Heart left ventricle (tissue), 16 donors: ENCODE measurements at regions not wholly inside any gene's neighbourhood (a gene's known extent, or its start where the extent isn't known, plus 50 kb on each side); places are given as distances from the start of the nearest gene placed in this dataset.

ENCODE experiments used
- ATAC-seq, 4 donors: fragments of 200-7000 bp; cut with Tn5 transposase; one replicate each; pipeline ENCODE4 v1.9.1; 2020 to 2022; ENCODE audit warnings: moderate library complexity in 4 of 4, mild to moderate bottlenecking in 3 of 4, moderate number of reproducible peaks in 1 of 4
- DNase-seq, 5 donors: peaks; one replicate each; pipeline ENCODE4 v3.0.0-alpha.2; 2020
- H3K27ac ChIP-seq, 12 donors: fragments of 200-600 bp; sonication (generic) in 4 of 12; one replicate each; pipeline versions ENCODE4 v1.5.0 to v1.8.0; 2016 to 2022; ENCODE audit warnings: mild to moderate bottlenecking in 2 of 12
- H3K27me3 ChIP-seq, 9 donors: fragments of 200-600 bp; sonication (generic) in 2 of 9; one replicate each; pipeline versions ENCODE4 v1.5.1 to v1.8.0; 2016 to 2022; ENCODE audit warnings: mild to moderate bottlenecking in 3 of 9
- H3K36me3 ChIP-seq, 9 donors: fragments of 200-600 bp; sonication (generic) in 2 of 9; one replicate each; pipeline versions ENCODE4 v1.5.0 to v1.8.0; 2018 to 2022; ENCODE audit warnings: mild to moderate bottlenecking in 2 of 9
- H3K4me1 ChIP-seq, 12 donors: fragments of 200-600 bp; sonication (generic) in 4 of 12; one replicate each; pipeline versions ENCODE4 v1.5.0 to v1.8.0; 2016 to 2022; ENCODE audit warnings: mild to moderate bottlenecking in 3 of 12
- H3K4me3 ChIP-seq, 12 donors: fragments of 200-600 bp; sonication (generic) in 4 of 12; one replicate each; pipeline versions ENCODE4 v1.5.0 to v1.8.0; 2017 to 2022; ENCODE audit warnings: mild to moderate bottlenecking in 9 of 12, moderate library complexity in 4 of 12
- H3K9me3 ChIP-seq, 12 donors: fragments of 200-600 bp; sonication (generic) in 4 of 12; one replicate each; pipeline versions ENCODE4 v1.5.0 to v1.8.0; 2016 to 2022; ENCODE audit warnings: mild to moderate bottlenecking in 1 of 12
- CTCF ChIP-seq, 12 donors: fragments of 200-600 bp; sonication (generic) in 4 of 12; IDR thresholded peaks; one replicate each; pipeline versions ENCODE4 v1.5.0 to v1.8.0; 2018 to 2022; ENCODE audit warnings: antibody characterized with exemption in 12 of 12, mild to moderate bottlenecking in 5 of 12
- POLR2A ChIP-seq, 2 donors: fragments of 450-650 bp; IDR thresholded peaks; one replicate each; pipeline ENCODE4 v1.6.1; 2017; ENCODE audit warnings: antibody characterized with exemption in 2 of 2, mild to moderate bottlenecking in 2 of 2, moderate library complexity in 2 of 2
- WGBS, 4 donors: extraction: QIAGEN DNeasy Blood & Tissue Kit in 2 of 4; methylation state at CpG; one replicate each; pipeline versions ENCODE4 v1.1.5 to v1.1.7; 2013 to 2018; 5-methylcytosine and 5-hydroxymethylcytosine counted together
- intact Hi-C, 10 donors: fragments of 100-400 bp; cut with DNase I; formaldehyde crosslinking; loops; one replicate each; pipeline versions ENCODE4 v1.11.1 to v1.14.2; 2022
- donor health status: ischemic (EF 13 %, LVEDD 7.1; RV severe dilation, severe dysfunction).
- donor health status: healthy with polysubstance abuse.
- donor health status: DM: no; HTN: yes; CAD: no.
- donor health status: DM: no; HTN: no; CAD: no.
- donor health status: ischemic (EF 25% LVEDD 6.9; RV normal size, moderate dysfunction).
- donor health status: ischemic (EF 25% LVEDD 5.7; RV mildly dilated, moderate dysfunction).
- donor health status: healthy.
- donor health status: DM: yes; HTN: yes; CAD: no.
- donor health status: ischemic (EF 35%, LVEDD 5.7; RV mildly dilated, moderate dysfunction).
- donor health status: nonischemic (EF 11% LVEDD 7.7; RV severe dilation, severe dysfunction).
- donor health status: DM: yes; HTN: yes; CAD: no.
- donor health status: PGD.
- donor health status: ischemic (EF 29% LVEDD 5.4; RV normal size, mild dysfunction).
- donor health status: nonischemic (EF 23%, LVEDD 6.1; RV moderate dilation, normal function).

GRCh38 chr6:17027441-17027840 lies 74.4 kb upstream of the STMND1 start:
- no peaks in the 10 kb centered on the region for H3K36me3 ChIP-seq
- peaks cover 0 to 11% (median 2%) of the 10 kb centered on the region in 12 donors for H3K4me1 ChIP-seq
- 61 to 74% (median 70%) methylated on average over 1 of the region's 1 CpG for WGBS, 4 donors
- intact Hi-C loops, result no loop called here
- peaks cover 0 to 16% (median 5%) of the 10 kb centered on the region in 12 donors for H3K9me3 ChIP-seq
- DNase-seq, result no peak
- no peak overlapping the region for H3K27ac ChIP-seq
- H3K27me3 ChIP-seq, result no peaks in the 10 kb centered on the region
- H3K4me3 ChIP-seq, result no peak overlapping the region
- no peak for TF ChIP-seq POLR2A (IDR thresholded peaks at IDR 0.05)
- no peak for TF ChIP-seq CTCF (IDR thresholded peaks at IDR 0.05)
- ATAC-seq, result no peak

- no peak for TF ChIP-seq POLR2A (IDR thresholded peaks at IDR 0.05)
- no peak for ATAC-seq
- Histone ChIP-seq H3K9me3 (peaks cover 0 to 16% (median 5%) of the 10 kb centered on the region in 12 donors), H3K27me3 (no peaks in the 10 kb centered on the region), H3K36me3 (no peaks in the 10 kb centered on the region), H3K4me1 (no peaks in the 10 kb centered on the region), H3K4me3 (no peak overlapping the region), H3K27ac (no peak overlapping the region)
- WGBS, 4 donors, result 63 to 68% (median 66%) methylated on average over 3 of the region's 3 CpGs
- DNase-seq, result no peak
- intact Hi-C loops, result no loop called here
These were observed 79.2 kb upstream of the STMND1 start for GRCh38 chr6:17022604-17023003.

- intact Hi-C loops, result no loop called here
- no peak for ATAC-seq
These were observed 80.3 kb upstream of the STMND1 start for GRCh38 chr6:17021539-17021889.

GRCh38 chr6:17020889-17021538 lies 80.8 kb upstream of the STMND1 start:
- intact Hi-C loops, result no loop called here
- 71 to 82% (median 72%) methylated on average over 3 of the region's 3 CpGs for WGBS, 4 donors
- peaks cover 0 to 16% (median 5%) of the 10 kb centered on the region in 12 donors for H3K9me3 ChIP-seq

More at GRCh38 chr6:17021539-17021889, 80.3 kb upstream of the STMND1 start:
- TF ChIP-seq CTCF (IDR thresholded peaks at IDR 0.05) (no peak), POLR2A (IDR thresholded peaks at IDR 0.05) (no peak)
- no peaks in the 10 kb centered on the region for H3K4me1 ChIP-seq
- WGBS, 4 donors, result 74 to 85% (median 76%) methylated on average over 5 of the region's 5 CpGs
- H3K27ac ChIP-seq, result no peak overlapping the region
- H3K36me3 ChIP-seq, result no peaks in the 10 kb centered on the region
- no peak for DNase-seq
- H3K4me3 ChIP-seq, result no peak overlapping the region
- peaks cover 0 to 4% (median 0%) of the 10 kb centered on the region in 9 donors for H3K27me3 ChIP-seq
- H3K9me3 ChIP-seq, result peaks cover 0 to 16% (median 5%) of the 10 kb centered on the region in 12 donors

More at GRCh38 chr6:17020889-17021538, 80.8 kb upstream of the STMND1 start:
- H3K4me1 ChIP-seq, result peaks cover 0 to 3% (median 0%) of the 10 kb centered on the region in 12 donors
- DNase-seq, result no peak
- H3K27me3 ChIP-seq, result peaks cover 0 to 4% (median 0%) of the 10 kb centered on the region in 9 donors
- TF ChIP-seq CTCF (IDR thresholded peaks at IDR 0.05), result no peak
- TF ChIP-seq POLR2A (IDR thresholded peaks at IDR 0.05), result no peak
- no peak overlapping the region for H3K4me3 ChIP-seq
- H3K27ac ChIP-seq, result no peak overlapping the region
- H3K36me3 ChIP-seq, result no peaks in the 10 kb centered on the region
- no peak for ATAC-seq
